Thyroid gland (tissue), 4 donors: ENCODE measurements at regions not wholly inside any gene's neighbourhood (a gene's known extent, or its start where the extent isn't known, plus 50 kb on each side); places are given as distances from the start of the nearest gene placed in this dataset.

ENCODE experiments used
- DNase-seq, 2 donors: peaks; one replicate each; pipeline ENCODE4 v3.0.0-alpha.2; 2019
- H3K27ac ChIP-seq, 3 donors: fragments of 200-600 bp; sonication (generic); 1 replicate in 2 of 3; 2 replicates in 1 of 3; pipeline ENCODE4 v1.5.1; 2016 to 2019; ENCODE audit warnings: mild to moderate bottlenecking in 1 of 3, moderate library complexity in 1 of 3
- H3K27me3 ChIP-seq: fragments of 200-600 bp; sonication (generic); one replicate; pipeline ENCODE4 v1.5.1; 2019
- H3K36me3 ChIP-seq, 2 donors: fragments of 200-600 bp; sonication (generic); one replicate each; pipeline ENCODE4 v1.5.1; 2016 to 2019
- H3K4me1 ChIP-seq, 2 donors: fragments of 200-600 bp; sonication (generic); one replicate each; pipeline ENCODE4 v1.5.1; 2017 to 2019
- H3K4me3 ChIP-seq, 3 donors: fragments of 200-600 bp; sonication (generic); replicated peaks in 1 of 3; 1 replicate in 2 of 3; 2 replicates in 1 of 3; pipeline ENCODE4 v1.5.1; 2016; ENCODE audit warnings: mild to moderate bottlenecking in 1 of 3
- H3K9me3 ChIP-seq: fragments of 200-600 bp; sonication (generic); one replicate; pipeline ENCODE4 v1.5.1; 2017
- POLR2A ChIP-seq, 2 donors: fragments of 450-650 bp; IDR thresholded peaks; one replicate each; pipeline ENCODE4 v1.6.1; 2017; ENCODE audit warnings: antibody characterized with exemption in 2 of 2, mild to moderate bottlenecking in 2 of 2, moderate library complexity in 1 of 2
- WGBS, 2 donors: methylation state at CpG; one replicate each; pipeline ENCODE4 v1.1.5; 2017; 5-methylcytosine and 5-hydroxymethylcytosine counted together
- intact Hi-C: fragments of 100-400 bp; cut with DNase I; formaldehyde crosslinking; loops from one replicate; pipeline ENCODE4 v1.15.1; 2023
- TF ChIP-seq, protein P1 (sequence below), 6 experiments: fragments of 200-600 bp in 3 of 6; fragments of 450-650 bp in 3 of 6; sonication (generic) in 3 of 6; IDR thresholded peaks; one replicate each; pipeline ENCODE4 v1.5.1; 2016 to 2019; ENCODE audit warnings: antibody characterized with exemption in 6 of 6, mild to moderate bottlenecking in 2 of 6, inconsistent platforms in 1 of 6, moderate library complexity in 1 of 6

DNA sequence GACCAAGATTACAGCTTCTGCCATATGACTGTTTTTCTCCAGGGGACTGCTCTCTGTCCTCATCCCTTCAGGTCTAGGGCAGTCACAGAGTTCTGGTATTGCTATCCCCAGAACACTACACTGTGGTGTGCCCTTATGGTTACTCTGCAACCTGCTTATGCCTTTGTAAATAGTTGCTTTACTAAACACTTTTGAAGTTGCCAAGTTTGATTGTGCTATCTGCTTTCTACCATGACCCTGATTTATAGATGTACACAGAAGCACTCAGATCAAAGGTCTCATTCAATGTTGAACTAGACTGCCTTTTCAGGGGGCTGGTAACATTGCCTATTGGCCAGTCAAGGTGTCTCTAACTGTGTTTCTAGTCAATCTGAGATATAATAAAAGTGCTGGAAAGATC, 794.7 kb downstream of the DHX35 start:
- intact Hi-C loops = no loop called here
- H3K4me1 ChIP-seq = no peaks in the 10 kb centered on the region
- no peak overlapping the region for H3K4me3 ChIP-seq
- H3K9me3 ChIP-seq = no peaks in the 10 kb centered on the region
- H3K27ac ChIP-seq = no peak overlapping the region
- no peaks in the 10 kb centered on the region for H3K27me3 ChIP-seq
- H3K36me3 ChIP-seq = no peaks in the 10 kb centered on the region
- no peak for DNase-seq
- TF ChIP-seq, protein P1, sequence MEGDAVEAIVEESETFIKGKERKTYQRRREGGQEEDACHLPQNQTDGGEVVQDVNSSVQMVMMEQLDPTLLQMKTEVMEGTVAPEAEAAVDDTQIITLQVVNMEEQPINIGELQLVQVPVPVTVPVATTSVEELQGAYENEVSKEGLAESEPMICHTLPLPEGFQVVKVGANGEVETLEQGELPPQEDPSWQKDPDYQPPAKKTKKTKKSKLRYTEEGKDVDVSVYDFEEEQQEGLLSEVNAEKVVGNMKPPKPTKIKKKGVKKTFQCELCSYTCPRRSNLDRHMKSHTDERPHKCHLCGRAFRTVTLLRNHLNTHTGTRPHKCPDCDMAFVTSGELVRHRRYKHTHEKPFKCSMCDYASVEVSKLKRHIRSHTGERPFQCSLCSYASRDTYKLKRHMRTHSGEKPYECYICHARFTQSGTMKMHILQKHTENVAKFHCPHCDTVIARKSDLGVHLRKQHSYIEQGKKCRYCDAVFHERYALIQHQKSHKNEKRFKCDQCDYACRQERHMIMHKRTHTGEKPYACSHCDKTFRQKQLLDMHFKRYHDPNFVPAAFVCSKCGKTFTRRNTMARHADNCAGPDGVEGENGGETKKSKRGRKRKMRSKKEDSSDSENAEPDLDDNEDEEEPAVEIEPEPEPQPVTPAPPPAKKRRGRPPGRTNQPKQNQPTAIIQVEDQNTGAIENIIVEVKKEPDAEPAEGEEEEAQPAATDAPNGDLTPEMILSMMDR (IDR thresholded peaks at IDR 0.05) = no peak
- no peak for TF ChIP-seq POLR2A (IDR thresholded peaks at IDR 0.05)

DNA sequence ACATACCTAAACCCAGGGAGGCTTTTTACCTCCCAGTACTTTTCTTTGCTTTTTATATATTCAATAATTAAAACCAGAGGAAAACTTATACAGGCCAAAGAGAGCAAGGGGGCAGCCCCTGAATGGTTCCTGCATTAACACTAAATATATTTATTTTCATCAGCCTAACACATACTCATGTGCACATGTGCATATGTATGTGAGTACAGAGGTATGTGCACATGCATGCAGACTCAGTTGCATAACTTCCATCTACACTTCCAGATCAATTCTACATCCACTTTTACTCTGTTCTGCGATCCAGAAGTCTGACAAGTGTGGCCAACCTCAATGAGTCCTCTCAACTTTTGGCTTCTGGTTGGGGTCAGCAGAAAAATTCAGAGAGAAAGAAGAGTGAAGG, 794.2 kb downstream of the DHX35 start:
- WGBS, 2 donors = 94 to 97% methylated on average over 1 of the region's 1 CpG
- H3K27ac ChIP-seq = no peak overlapping the region

DNA sequence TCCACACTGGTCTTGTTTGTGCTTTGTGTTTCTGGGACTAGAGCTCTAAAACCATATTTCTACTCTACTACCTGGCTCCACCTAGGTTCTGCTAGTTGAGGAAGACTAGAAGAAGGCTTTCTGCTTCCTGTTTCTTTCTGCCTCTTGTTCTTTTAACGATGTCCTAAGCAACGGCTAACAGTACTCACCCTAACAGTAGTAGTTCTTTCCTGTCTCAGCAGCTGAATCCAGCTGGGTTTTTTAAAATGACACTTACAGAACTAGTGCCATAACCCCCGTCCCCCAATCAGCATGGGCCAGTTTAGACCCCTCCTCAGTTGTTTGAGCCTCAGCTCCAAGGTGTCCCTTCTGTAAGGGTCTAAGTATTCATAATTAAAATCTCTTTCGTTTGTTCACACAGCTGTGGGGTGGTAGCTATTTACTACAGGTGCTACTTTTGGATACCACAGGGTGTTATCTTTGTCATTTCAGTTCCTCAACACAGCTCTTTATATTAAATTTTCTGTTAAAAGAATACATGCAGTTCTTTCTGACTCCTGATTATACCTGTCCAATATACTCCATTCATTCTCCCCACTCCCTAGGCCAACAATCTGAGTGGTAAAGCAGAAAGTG, 790.2 kb downstream of the DHX35 start:
- Histone ChIP-seq H3K9me3 (no peaks in the 10 kb centered on the region), H3K4me3 (no peak overlapping the region), H3K27ac (no peak overlapping the region), H3K27me3 (no peaks in the 10 kb centered on the region), H3K4me1 (no peaks in the 10 kb centered on the region), H3K36me3 (no peaks in the 10 kb centered on the region)
- DNase-seq = no peak
- WGBS, 2 donors = 51 to 68% methylated on average over 4 of the region's 4 CpGs
- TF ChIP-seq, protein P1 (IDR thresholded peaks at IDR 0.05) = no peak
- TF ChIP-seq POLR2A (IDR thresholded peaks at IDR 0.05) = no peak
- intact Hi-C loops = no loop called here

More for the DNA sequence above, 794.2 kb downstream of the DHX35 start:
- TF ChIP-seq, protein P1 (IDR thresholded peaks at IDR 0.05) = no peak
- TF ChIP-seq POLR2A (IDR thresholded peaks at IDR 0.05) = no peak
- no peak for DNase-seq
- no peaks in the 10 kb centered on the region for H3K36me3 ChIP-seq
- no peak overlapping the region for H3K4me3 ChIP-seq
- no peaks in the 10 kb centered on the region for H3K27me3 ChIP-seq
- no peaks in the 10 kb centered on the region for H3K9me3 ChIP-seq
- intact Hi-C loops = no loop called here
- H3K4me1 ChIP-seq = no peaks in the 10 kb centered on the region

DNA sequence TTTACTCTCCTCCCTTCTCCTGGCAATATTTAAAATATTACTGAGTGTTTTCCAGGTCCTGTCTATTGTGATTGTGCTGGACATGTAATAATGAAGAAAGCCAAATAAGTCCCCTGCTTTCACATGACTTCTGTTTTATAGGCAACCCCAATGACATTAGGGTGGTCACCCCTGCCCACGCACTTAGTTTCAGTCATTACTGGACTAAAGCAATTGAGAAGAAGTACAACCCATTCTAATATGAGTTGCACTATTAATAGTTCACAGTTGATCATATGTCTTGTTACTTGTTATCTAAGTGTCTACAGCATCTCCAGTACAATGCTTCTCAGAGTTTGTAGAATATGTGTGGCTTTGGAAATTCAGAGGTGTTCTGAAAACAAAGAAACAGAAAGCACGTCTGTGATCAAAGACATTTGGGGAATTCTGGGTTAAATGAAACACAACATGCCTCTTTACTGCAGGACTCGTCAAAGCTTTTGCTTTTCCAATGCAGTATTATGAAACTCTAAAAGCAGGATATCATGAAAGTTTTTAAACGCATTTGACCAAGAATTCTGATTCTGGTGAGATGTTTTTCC, 789.5 kb downstream of the DHX35 start:
- no peaks in the 10 kb centered on the region for H3K36me3 ChIP-seq
- H3K27ac ChIP-seq = no peak overlapping the region
- DNase-seq = no peak
- H3K9me3 ChIP-seq = no peaks in the 10 kb centered on the region
- TF ChIP-seq, protein P1 (IDR thresholded peaks at IDR 0.05) = no peak
- no peak for TF ChIP-seq POLR2A (IDR thresholded peaks at IDR 0.05)
- intact Hi-C loops = no loop called here
- H3K4me3 ChIP-seq = no peak overlapping the region
- no peaks in the 10 kb centered on the region for H3K4me1 ChIP-seq
- H3K27me3 ChIP-seq = no peaks in the 10 kb centered on the region
- WGBS, 2 donors = 79 to 84% methylated on average over 4 of the region's 4 CpGs

DNA sequence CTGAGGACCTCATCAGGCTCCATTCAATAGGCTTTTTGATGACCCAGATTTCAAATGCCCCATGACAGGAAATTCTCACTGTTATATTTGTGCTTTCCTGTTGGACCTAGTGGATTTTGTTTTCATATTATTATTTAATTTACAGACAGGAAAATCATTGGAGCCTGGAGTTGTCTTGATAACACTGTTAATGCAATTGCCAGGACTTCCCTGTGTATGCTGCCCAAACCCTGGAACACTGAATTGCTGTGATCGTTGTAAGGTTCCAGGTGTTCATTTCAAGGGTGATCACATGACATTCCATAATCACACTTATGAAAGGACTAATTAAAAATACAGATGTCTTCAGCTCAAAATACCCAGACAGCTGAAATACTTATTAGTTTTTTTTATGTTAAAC, 783.2 kb downstream of the DHX35 start:
- Histone ChIP-seq H3K36me3 (no peaks in the 10 kb centered on the region), H3K4me1 (no peaks in the 10 kb centered on the region), H3K27me3 (no peaks in the 10 kb centered on the region), H3K4me3 (no peak overlapping the region), H3K9me3 (no peaks in the 10 kb centered on the region), H3K27ac (no peak overlapping the region)
- intact Hi-C loops = no loop called here
- no peak for TF ChIP-seq POLR2A (IDR thresholded peaks at IDR 0.05)
- TF ChIP-seq, protein P1 (IDR thresholded peaks at IDR 0.05) = no peak
- 62 to 70% methylated on average over 1 of the region's 1 CpG for WGBS, 2 donors
- no peak for DNase-seq
